CD14-positive monocyte (primary cell): ENCODE measurements at regions not wholly inside any gene's neighbourhood (a gene's known extent, or its start where the extent isn't known, plus 50 kb on each side); places are given as distances from the start of the nearest gene placed in this dataset.

Source experiments
- DNase-seq, 3 donors: peaks; one replicate each; pipeline ENCODE4 v3.0.0-alpha.2; 2011 to 2022
- H2AFZ ChIP-seq: 2 replicates; pipeline ENCODE4 v1.6.0; 2012; ENCODE audit warnings: mild to moderate bottlenecking, low read depth, low read length, inconsistent platforms; ENCODE audit not compliant: insufficient read depth, poor library complexity, severe bottlenecking
- H3K27ac ChIP-seq, 2 donors: 1 replicate in 1 of 2; 2 replicates in 1 of 2; pipeline ENCODE4 v1.5.1; 2012 to 2013; ENCODE audit warnings: low read length in 2 of 2, control low read depth in 1 of 2, inconsistent platforms in 1 of 2, low read depth in 1 of 2, mild to moderate bottlenecking in 1 of 2
- H3K27me3 ChIP-seq, 2 donors: one replicate each; pipeline versions ENCODE4 v1.6.0 to v1.6.1; 2011 to 2013; ENCODE audit warnings: low read length in 2 of 2; ENCODE audit not compliant: control insufficient read depth in 2 of 2, insufficient read depth in 2 of 2
- H3K36me3 ChIP-seq, 2 donors: replicated peaks in 1 of 2; 1 replicate in 1 of 2; 2 replicates in 1 of 2; pipeline versions ENCODE4 v1.5.1 to v1.6.1; 2012 to 2013; ENCODE audit warnings: low read length in 2 of 2, control low read depth in 1 of 2, inconsistent platforms in 1 of 2, mild to moderate bottlenecking in 1 of 2; ENCODE audit not compliant: insufficient read depth in 2 of 2, control insufficient read depth in 1 of 2
- H3K4me1 ChIP-seq, 2 donors: 1 replicate in 1 of 2; 2 replicates in 1 of 2; pipeline versions ENCODE4 v1.5.1 to v1.6.1; 2012 to 2013; ENCODE audit warnings: low read length in 2 of 2, control low read depth in 1 of 2, inconsistent platforms in 1 of 2, mild to moderate bottlenecking in 1 of 2, moderate library complexity in 1 of 2; ENCODE audit not compliant: insufficient read depth in 2 of 2, control insufficient read depth in 1 of 2
- H3K4me2 ChIP-seq: replicated peaks from 2 replicates; pipeline ENCODE3; 2012; ENCODE audit warnings: low read length, moderate library complexity, mild to moderate bottlenecking; ENCODE audit not compliant: poor library complexity, severe bottlenecking; ENCODE audit errors: extremely low read depth
- H3K4me3 ChIP-seq, 3 experiments: fragments of 200-600 bp in 1 of 3; sonication (generic) in 1 of 3; replicated peaks in 1 of 3; 1 replicate in 2 of 3; 2 replicates in 1 of 3; pipeline ENCODE4 v1.5.1; 2011 to 2013; ENCODE audit warnings: low read length in 3 of 3, mild to moderate bottlenecking in 3 of 3, control low read depth in 2 of 3, low read depth in 2 of 3, inconsistent platforms in 1 of 3, moderate library complexity in 1 of 3
- H3K79me2 ChIP-seq: 2 replicates; pipeline ENCODE4 v1.6.0; 2012; ENCODE audit warnings: mild to moderate bottlenecking, control low read depth, inconsistent platforms, low read length, moderate library complexity; ENCODE audit not compliant: insufficient read depth
- H3K9ac ChIP-seq: 2 replicates; pipeline ENCODE4 v1.6.0; 2017; ENCODE audit warnings: low read length, mild to moderate bottlenecking; ENCODE audit not compliant: insufficient read depth, poor library complexity, severe bottlenecking
- H3K9me3 ChIP-seq, 2 donors: replicated peaks in 1 of 2; 1 replicate in 1 of 2; 2 replicates in 1 of 2; pipeline versions ENCODE4 v1.5.1 to v1.6.1; 2012 to 2013; ENCODE audit warnings: low read length in 2 of 2, control low read depth in 1 of 2; ENCODE audit not compliant: control insufficient read depth in 1 of 2, insufficient read depth in 1 of 2
- H4K20me1 ChIP-seq: 2 replicates; pipeline ENCODE4 v1.6.0; 2012; ENCODE audit warnings: mild to moderate bottlenecking, low read length, control low read depth, moderate library complexity; ENCODE audit not compliant: insufficient read depth
- H3K27ac Mint-ChIP-seq, 7 donors: one replicate each; pipeline ENCODE4 v1.8.0; 2020; ENCODE audit warnings: mild to moderate bottlenecking in 7 of 7, mixed read lengths in 7 of 7, moderate library complexity in 6 of 7, inconsistent platforms in 2 of 7
- H3K27me3 Mint-ChIP-seq, 3 donors: one replicate each; pipeline ENCODE4 v1.8.0; 2021 to 2022; ENCODE audit warnings: low read depth in 3 of 3, mild to moderate bottlenecking in 3 of 3, mixed read lengths in 3 of 3, moderate library complexity in 3 of 3, inconsistent platforms in 1 of 3
- H3K36me3 Mint-ChIP-seq, 2 donors: one replicate each; pipeline ENCODE4 v1.8.0; 2020; ENCODE audit warnings: mixed read lengths in 2 of 2, inconsistent platforms in 1 of 2, mild to moderate bottlenecking in 1 of 2
- H3K4me1 Mint-ChIP-seq: one replicate; pipeline ENCODE4 v1.8.0; 2020; ENCODE audit warnings: mild to moderate bottlenecking, mixed read lengths
- H3K4me3 Mint-ChIP-seq, 2 donors: one replicate each; pipeline ENCODE4 v1.8.0; 2020; ENCODE audit warnings: mild to moderate bottlenecking in 2 of 2, mixed read lengths in 2 of 2, moderate library complexity in 1 of 2
- H3K9me3 Mint-ChIP-seq, 7 donors: one replicate each; pipeline ENCODE4 v1.8.0; 2020 to 2022; ENCODE audit warnings: mixed read lengths in 7 of 7, mild to moderate bottlenecking in 6 of 7, moderate library complexity in 6 of 7, inconsistent platforms in 2 of 7
- CTCF ChIP-seq: fragments of 200-600 bp; IDR thresholded peaks from one replicate; pipeline ENCODE4 v1.8.0; 2022; ENCODE audit warnings: antibody characterized with exemption, mild to moderate bottlenecking
- WGBS: methylation state at CpG from one replicate; pipeline ENCODE4 v1.1.5; 2013; ENCODE audit warnings: missing lambda C conversion rate; ENCODE audit not compliant: insufficient coverage; 5-methylcytosine and 5-hydroxymethylcytosine counted together
- intact Hi-C, 2 donors: fragments of 100-400 bp; cut with micrococcal nuclease; formaldehyde crosslinking; loops; one replicate each; pipeline versions ENCODE4 v1.15.0 to v1.15.1; 2023

GRCh38 chr17:69880591-69881112, 194.4 kb upstream of the KCNJ16 start:
- no peak overlapping the region for H3K4me3 Mint-ChIP-seq
- no CpG with 5 or more reads among the region's 4 CpGs for WGBS
- Histone ChIP-seq H3K27me3 (no peaks in the 10 kb centered on the region), H3K79me2 (no peaks in the 10 kb centered on the region), H3K9ac (no peak overlapping the region), H3K4me1 (peaks cover 4 to 31% of the 10 kb centered on the region in 2 donors), H2AFZ (no peak overlapping the region), H3K36me3 (no peaks in the 10 kb centered on the region), H4K20me1 (no peaks in the 10 kb centered on the region), H3K4me2 (no peak overlapping the region), H3K4me3 (no peak overlapping the region), H3K9me3 (no peaks in the 10 kb centered on the region), H3K27ac (no peak overlapping the region)
- no peak for DNase-seq
- H3K36me3 Mint-ChIP-seq: no peaks in the 10 kb centered on the region
- intact Hi-C loops: no loop called here
- no peak for TF ChIP-seq CTCF
- peaks cover 12% of the 10 kb centered on the region for H3K4me1 Mint-ChIP-seq
- no peaks in the 10 kb centered on the region for H3K27me3 Mint-ChIP-seq
- H3K9me3 Mint-ChIP-seq: peaks cover 0 to 6% (median 0%) of the 10 kb centered on the region in 7 donors
- H3K27ac Mint-ChIP-seq: no peak overlapping the region

DNA sequence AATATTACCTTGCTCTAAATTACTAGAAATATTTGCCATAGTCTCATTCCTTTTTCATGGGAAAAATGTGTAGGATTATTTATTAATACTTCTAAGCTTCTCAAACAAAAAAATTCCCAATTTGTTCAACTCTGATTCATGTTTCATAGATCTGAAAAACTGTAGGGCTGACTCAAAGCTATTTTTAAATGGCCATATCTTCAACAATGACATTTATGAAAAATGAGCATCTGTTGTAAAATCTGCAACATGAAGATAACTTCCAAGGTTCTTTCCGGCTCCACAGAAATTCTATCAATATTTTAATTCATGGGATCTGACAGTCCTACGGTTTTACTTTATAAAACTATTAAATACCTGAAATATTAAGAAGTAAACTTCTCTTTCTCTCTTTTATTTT, 192.7 kb upstream of the KCNJ16 start:
- no peak overlapping the region for H3K4me3 ChIP-seq
- Mint-ChIP-seq H3K27ac (no peak overlapping the region), H3K36me3 (no peaks in the 10 kb centered on the region), H3K27me3 (peaks cover 0 to 2% (median 0%) of the 10 kb centered on the region in 3 donors), H3K4me3 (no peak overlapping the region), H3K9me3 (peaks cover 0 to 3% (median 0%) of the 10 kb centered on the region in 7 donors), H3K4me1 (peaks cover 7% of the 10 kb centered on the region)
- no peaks in the 10 kb centered on the region for H3K79me2 ChIP-seq
- H3K27ac ChIP-seq: no peak overlapping the region
- intact Hi-C loops: no loop called here
- WGBS: no CpG with 5 or more reads among the region's 2 CpGs
- H3K9me3 ChIP-seq: no peaks in the 10 kb centered on the region
- peaks cover under 1 to 19% of the 10 kb centered on the region in 2 donors for H3K4me1 ChIP-seq
- H4K20me1 ChIP-seq: no peaks in the 10 kb centered on the region
- H2AFZ ChIP-seq: no peak overlapping the region
- DNase-seq: no peak
- H3K36me3 ChIP-seq: no peaks in the 10 kb centered on the region
- no peak overlapping the region for H3K4me2 ChIP-seq
- no peak overlapping the region for H3K9ac ChIP-seq
- no peak for TF ChIP-seq CTCF
- H3K27me3 ChIP-seq: no peaks in the 10 kb centered on the region
